PFSK-1 (cell line): ENCODE measurements at regions not wholly inside any gene's neighbourhood (a gene's known extent, or its start where the extent isn't known, plus 50 kb on each side); places are given as distances from the start of the nearest gene placed in this dataset.

Experiments used
- FOXP2 ChIP-seq: optimal IDR thresholded peaks from 2 replicates; pipeline ENCODE3; 2011; ENCODE audit warnings: borderline replicate concordance, control low read depth, inconsistent platforms; ENCODE audit not compliant: insufficient read depth; ENCODE audit errors: extremely low read length, extremely low read depth
- POLR2AphosphoS5 ChIP-seq: IDR thresholded peaks from 2 replicates; pipeline ENCODE4 v1.6.1; 2012; ENCODE audit warnings: low read depth, mild to moderate bottlenecking, control low read depth, low read length, moderate library complexity
- REST ChIP-seq, 2 experiments: IDR thresholded peaks; 2 replicates each; pipeline versions ENCODE4 v1.6.1 to v1.8.0; 2011 to 2012; ENCODE audit warnings: low read depth in 2 of 2, low read length in 2 of 2, control low read depth in 1 of 2, inconsistent platforms in 1 of 2, mild to moderate bottlenecking in 1 of 2, moderate library complexity in 1 of 2; ENCODE audit not compliant: insufficient read depth in 1 of 2
- SIN3A ChIP-seq: IDR thresholded peaks from 2 replicates; pipeline ENCODE4 v1.6.1; 2012; ENCODE audit warnings: mild to moderate bottlenecking, low read length, moderate library complexity, borderline replicate concordance; ENCODE audit not compliant: insufficient read depth
- TAF1 ChIP-seq: IDR thresholded peaks from 2 replicates; pipeline ENCODE4 v1.6.1; 2012; ENCODE audit warnings: low read length, control low read depth, borderline replicate concordance; ENCODE audit not compliant: insufficient read depth

GRCh38 chr3:34377961-34378360 lies 579.5 kb downstream of the PDCD6IP start:
- TF ChIP-seq REST (IDR thresholded peaks at IDR 0.05; ENCODE audit: insufficient read depth in 1 of 2, low read depth in 2 of 2, low read length in 2 of 2) (no peak), POLR2AphosphoS5 (no peak), SIN3A (no peak), FOXP2 (no peak)

- TF ChIP-seq POLR2AphosphoS5, result no peak
- TF ChIP-seq SIN3A, result no peak
- no peak for TF ChIP-seq TAF1
- TF ChIP-seq REST (IDR thresholded peaks at IDR 0.05; ENCODE audit: insufficient read depth in 1 of 2, low read depth in 2 of 2, low read length in 2 of 2), result no peak
- no peak for TF ChIP-seq FOXP2
Measured at GRCh38 chr3:34381243-34381642, 582.8 kb downstream of the PDCD6IP start.

- TF ChIP-seq TAF1 (no peak), SIN3A (no peak), POLR2AphosphoS5 (no peak), FOXP2 (no peak), REST (IDR thresholded peaks at IDR 0.05; ENCODE audit: insufficient read depth in 1 of 2, low read depth in 2 of 2, low read length in 2 of 2) (no peak)
Measured at GRCh38 chr3:34382859-34383258, 584.4 kb downstream of the PDCD6IP start.

GRCh38 chr3:34386309-34386708 lies 587.9 kb downstream of the PDCD6IP start:
- TF ChIP-seq TAF1 (no peak), REST (IDR thresholded peaks at IDR 0.05; ENCODE audit: insufficient read depth in 1 of 2, low read depth in 2 of 2, low read length in 2 of 2) (no peak), POLR2AphosphoS5 (no peak), SIN3A (no peak), FOXP2 (no peak)

GRCh38 chr3:34387826-34388564 lies 589.6 kb downstream of the PDCD6IP start:
- no peak for TF ChIP-seq TAF1
- no peak for TF ChIP-seq SIN3A
- no peak for TF ChIP-seq REST (IDR thresholded peaks at IDR 0.05; ENCODE audit: insufficient read depth in 1 of 2, low read depth in 2 of 2, low read length in 2 of 2)
- no peak for TF ChIP-seq POLR2AphosphoS5
- no peak for TF ChIP-seq FOXP2
